ENCODE measurements at regions not wholly inside any gene's neighbourhood (a gene's known extent, or its start where the extent isn't known, plus 50 kb on each side); places are given as distances from the start of the nearest gene placed in this dataset.

DNA sequence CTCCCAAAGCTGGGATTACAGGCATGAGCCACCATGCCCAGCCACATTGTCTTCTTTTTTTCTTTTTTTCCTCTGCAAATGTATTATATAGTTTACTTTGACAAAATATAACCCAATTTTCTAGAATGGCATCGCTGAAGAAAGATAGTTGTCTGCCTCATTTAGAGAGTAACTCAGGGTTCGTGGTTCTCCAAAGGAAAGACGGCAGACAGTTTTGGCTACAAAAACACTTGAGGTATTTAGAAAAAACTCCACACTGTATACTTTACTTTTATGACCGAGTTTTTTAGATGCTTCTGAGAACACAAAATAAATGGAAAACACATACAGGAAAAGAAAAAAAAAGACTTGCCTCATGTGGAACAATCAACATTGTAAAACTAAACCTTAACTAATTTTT lies 369.1 kb upstream of the ATP2B1 start:
- Histone ChIP-seq H3K4me3 (ENCODE audit: insufficient read depth, low read depth, low read length) (no peak overlapping the region), H3K4me1 (ENCODE audit: control insufficient read depth, insufficient read depth, low read length) (no peaks in the 10 kb centered on the region), H3K27me3 (ENCODE audit: control insufficient read depth, insufficient read depth, low read length, poor library complexity, severe bottlenecking) (no peaks in the 10 kb centered on the region), H3K36me3 (ENCODE audit: control insufficient read depth, insufficient read depth, low read length) (no peaks in the 10 kb centered on the region), H3K9me3 (ENCODE audit: control insufficient read depth, low read length) (no peaks in the 10 kb centered on the region), H3K27ac (ENCODE audit: insufficient read depth, low read depth, low read length, poor library complexity, severe bottlenecking) (no peak overlapping the region)
- whole genome bisulfite sequencing, 2 experiments: 95 to 97% methylated on average over 4 of the region's 4 CpGs

- H3K4me1 ChIP-seq (ENCODE audit: control insufficient read depth, insufficient read depth, low read length): no peaks in the 10 kb centered on the region
- no peak overlapping the region for H3K4me3 ChIP-seq (ENCODE audit: insufficient read depth, low read depth, low read length)
- no peaks in the 10 kb centered on the region for H3K27me3 ChIP-seq (ENCODE audit: control insufficient read depth, insufficient read depth, low read length, poor library complexity, severe bottlenecking)
- no peaks in the 10 kb centered on the region for H3K9me3 ChIP-seq (ENCODE audit: control insufficient read depth, low read length)
- H3K27ac ChIP-seq (ENCODE audit: insufficient read depth, low read depth, low read length, poor library complexity, severe bottlenecking): no peak overlapping the region
- no peaks in the 10 kb centered on the region for H3K36me3 ChIP-seq (ENCODE audit: control insufficient read depth, insufficient read depth, low read length)
- WGBS, 2 experiments: 91 to 93% methylated on average over 1 to 3 of the region's 3 CpGs
These were observed 368.2 kb upstream of the ATP2B1 start for GRCh38 chr12:90076851-90077319.

DNA sequence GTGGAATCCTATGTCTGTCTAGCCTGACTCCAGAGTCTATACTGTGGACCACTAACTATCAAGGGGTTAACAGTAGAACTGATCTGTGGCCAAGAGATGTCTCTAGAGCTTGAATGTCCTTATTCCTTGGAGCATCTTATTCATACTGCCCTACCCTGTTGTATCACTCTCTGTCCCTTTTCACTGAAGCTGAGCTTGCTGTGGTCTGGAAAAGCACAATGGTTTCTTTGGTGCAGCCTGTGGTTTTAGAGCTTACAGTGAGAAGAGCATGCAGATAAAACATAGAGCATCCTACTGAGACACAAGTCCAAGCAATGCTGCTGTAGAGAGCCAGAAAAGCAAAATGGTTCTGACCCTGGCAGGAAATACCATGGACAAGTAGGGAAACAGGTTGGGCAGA lies 367.0 kb upstream of the ATP2B1 start:
- Histone ChIP-seq H3K27ac (ENCODE audit: insufficient read depth, low read depth, low read length, poor library complexity, severe bottlenecking) (no peak overlapping the region), H3K9me3 (ENCODE audit: control insufficient read depth, low read length) (no peaks in the 10 kb centered on the region), H3K27me3 (ENCODE audit: control insufficient read depth, insufficient read depth, low read length, poor library complexity, severe bottlenecking) (no peaks in the 10 kb centered on the region), H3K36me3 (ENCODE audit: control insufficient read depth, insufficient read depth, low read length) (no peaks in the 10 kb centered on the region), H3K4me1 (ENCODE audit: control insufficient read depth, insufficient read depth, low read length) (no peaks in the 10 kb centered on the region), H3K4me3 (ENCODE audit: insufficient read depth, low read depth, low read length) (no peak overlapping the region)

- Histone ChIP-seq H3K4me1 (ENCODE audit: control insufficient read depth, insufficient read depth, low read length) (no peaks in the 10 kb centered on the region), H3K36me3 (ENCODE audit: control insufficient read depth, insufficient read depth, low read length) (no peaks in the 10 kb centered on the region), H3K27me3 (ENCODE audit: control insufficient read depth, insufficient read depth, low read length, poor library complexity, severe bottlenecking) (no peaks in the 10 kb centered on the region), H3K4me3 (ENCODE audit: insufficient read depth, low read depth, low read length) (no peak overlapping the region), H3K9me3 (ENCODE audit: control insufficient read depth, low read length) (no peaks in the 10 kb centered on the region), H3K27ac (ENCODE audit: insufficient read depth, low read depth, low read length, poor library complexity, severe bottlenecking) (no peak overlapping the region)
- WGBS, 2 experiments: 80 to 90% methylated on average over 1 of the region's 2 CpGs
These were observed 365.4 kb upstream of the ATP2B1 start for GRCh38 chr12:90074086-90074485.

DNA sequence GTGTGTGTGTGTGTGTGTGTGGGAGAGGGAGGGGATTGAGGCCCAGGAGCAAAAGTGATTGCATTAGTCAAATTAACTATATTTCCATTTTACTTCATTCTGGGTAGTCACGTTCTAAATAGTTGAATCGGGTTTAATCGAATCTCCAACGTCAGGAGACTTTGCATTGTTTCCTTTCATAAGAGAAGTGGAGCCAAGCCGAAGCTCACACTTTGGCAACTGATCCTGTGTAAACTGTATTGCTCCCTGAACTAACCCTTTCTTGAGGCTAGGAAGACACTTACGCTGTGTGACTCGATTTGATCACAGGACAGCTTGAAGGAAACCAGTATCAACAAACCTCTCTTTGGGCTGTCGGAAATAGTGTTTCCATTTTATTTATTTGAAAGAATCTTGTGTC lies 363.4 kb upstream of the ATP2B1 start:
- Histone ChIP-seq H3K4me3 (ENCODE audit: insufficient read depth, low read depth, low read length) (no peak overlapping the region), H3K27me3 (ENCODE audit: control insufficient read depth, insufficient read depth, low read length, poor library complexity, severe bottlenecking) (no peaks in the 10 kb centered on the region), H3K27ac (ENCODE audit: insufficient read depth, low read depth, low read length, poor library complexity, severe bottlenecking) (no peak overlapping the region), H3K4me1 (ENCODE audit: control insufficient read depth, insufficient read depth, low read length) (no peaks in the 10 kb centered on the region), H3K9me3 (ENCODE audit: control insufficient read depth, low read length) (no peaks in the 10 kb centered on the region), H3K36me3 (ENCODE audit: control insufficient read depth, insufficient read depth, low read length) (no peaks in the 10 kb centered on the region)
- WGBS, 2 experiments: 92 to 95% methylated on average over 8 of the region's 8 CpGs

GRCh38 chr12:90069711-90070110 lies 361.1 kb upstream of the ATP2B1 start:
- Histone ChIP-seq H3K36me3 (ENCODE audit: control insufficient read depth, insufficient read depth, low read length) (no peaks in the 10 kb centered on the region), H3K4me3 (ENCODE audit: insufficient read depth, low read depth, low read length) (no peak overlapping the region), H3K27me3 (ENCODE audit: control insufficient read depth, insufficient read depth, low read length, poor library complexity, severe bottlenecking) (no peaks in the 10 kb centered on the region), H3K27ac (ENCODE audit: insufficient read depth, low read depth, low read length, poor library complexity, severe bottlenecking) (no peak overlapping the region), H3K9me3 (ENCODE audit: control insufficient read depth, low read length) (no peaks in the 10 kb centered on the region), H3K4me1 (ENCODE audit: control insufficient read depth, insufficient read depth, low read length) (no peaks in the 10 kb centered on the region)
- 95 to 98% methylated on average over 2 of the region's 2 CpGs for WGBS, 2 experiments

DNA sequence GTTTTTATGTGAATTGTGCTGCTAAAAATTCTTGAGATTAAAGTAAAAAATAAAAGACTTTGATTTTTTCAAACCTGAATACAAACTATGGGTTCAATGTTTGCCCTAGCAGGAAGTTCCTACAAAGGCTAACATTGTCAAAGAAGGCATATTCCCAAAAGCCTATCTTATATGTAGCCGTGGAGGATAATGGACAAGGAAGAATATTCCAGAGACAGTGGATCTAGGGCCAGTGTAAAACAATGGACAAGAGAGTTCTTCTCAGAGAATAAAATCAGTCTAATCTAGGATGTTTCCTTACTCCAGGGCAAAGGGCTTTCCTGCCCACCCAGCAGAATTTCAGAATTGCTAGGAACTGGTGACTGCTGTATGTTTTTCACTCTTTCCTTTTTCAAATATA lies 359.2 kb upstream of the ATP2B1 start:
- H3K4me1 ChIP-seq (ENCODE audit: control insufficient read depth, insufficient read depth, low read length): no peaks in the 10 kb centered on the region
- H3K4me3 ChIP-seq (ENCODE audit: insufficient read depth, low read depth, low read length): no peak overlapping the region
- 97 to 100% methylated on average over 1 of the region's 1 CpG for whole genome bisulfite sequencing, 2 experiments
- no peak overlapping the region for H3K27ac ChIP-seq (ENCODE audit: insufficient read depth, low read depth, low read length, poor library complexity, severe bottlenecking)
- no peaks in the 10 kb centered on the region for H3K27me3 ChIP-seq (ENCODE audit: control insufficient read depth, insufficient read depth, low read length, poor library complexity, severe bottlenecking)
- H3K36me3 ChIP-seq (ENCODE audit: control insufficient read depth, insufficient read depth, low read length): no peaks in the 10 kb centered on the region
- no peaks in the 10 kb centered on the region for H3K9me3 ChIP-seq (ENCODE audit: control insufficient read depth, low read length)

- Histone ChIP-seq H3K27me3 (ENCODE audit: control insufficient read depth, insufficient read depth, low read length, poor library complexity, severe bottlenecking) (no peaks in the 10 kb centered on the region), H3K27ac (ENCODE audit: insufficient read depth, low read depth, low read length, poor library complexity, severe bottlenecking) (no peak overlapping the region), H3K4me1 (ENCODE audit: control insufficient read depth, insufficient read depth, low read length) (no peaks in the 10 kb centered on the region), H3K36me3 (ENCODE audit: control insufficient read depth, insufficient read depth, low read length) (no peaks in the 10 kb centered on the region), H3K9me3 (ENCODE audit: control insufficient read depth, low read length) (no peaks in the 10 kb centered on the region), H3K4me3 (ENCODE audit: insufficient read depth, low read depth, low read length) (no peak overlapping the region)
- WGBS, 2 experiments: 93 to 99% methylated on average over 4 of the region's 4 CpGs
These were observed 356.5 kb upstream of the ATP2B1 start for GRCh38 chr12:90064852-90065801.

- WGBS, 2 experiments: 78 to 81% methylated on average over 4 of the region's 4 CpGs
- Histone ChIP-seq H3K27ac (ENCODE audit: insufficient read depth, low read depth, low read length, poor library complexity, severe bottlenecking) (no peak overlapping the region), H3K36me3 (ENCODE audit: control insufficient read depth, insufficient read depth, low read length) (no peaks in the 10 kb centered on the region), H3K9me3 (ENCODE audit: control insufficient read depth, low read length) (no peaks in the 10 kb centered on the region), H3K4me1 (ENCODE audit: control insufficient read depth, insufficient read depth, low read length) (no peaks in the 10 kb centered on the region), H3K4me3 (ENCODE audit: insufficient read depth, low read depth, low read length) (no peak overlapping the region), H3K27me3 (ENCODE audit: control insufficient read depth, insufficient read depth, low read length, poor library complexity, severe bottlenecking) (no peaks in the 10 kb centered on the region)
These were observed 354.2 kb upstream of the ATP2B1 start for GRCh38 chr12:90062799-90063198.

GRCh38 chr12:90061809-90062208 lies 353.2 kb upstream of the ATP2B1 start:
- Histone ChIP-seq H3K36me3 (ENCODE audit: control insufficient read depth, insufficient read depth, low read length) (no peaks in the 10 kb centered on the region), H3K27me3 (ENCODE audit: control insufficient read depth, insufficient read depth, low read length, poor library complexity, severe bottlenecking) (no peaks in the 10 kb centered on the region), H3K27ac (ENCODE audit: insufficient read depth, low read depth, low read length, poor library complexity, severe bottlenecking) (no peak overlapping the region), H3K9me3 (ENCODE audit: control insufficient read depth, low read length) (no peaks in the 10 kb centered on the region), H3K4me1 (ENCODE audit: control insufficient read depth, insufficient read depth, low read length) (no peaks in the 10 kb centered on the region), H3K4me3 (ENCODE audit: insufficient read depth, low read depth, low read length) (no peak overlapping the region)
- 96 to 100% methylated on average over 2 of the region's 2 CpGs for WGBS, 2 experiments
